Cardiac muscle cell (in vitro differentiated cells and primary cell): ENCODE measurements at regions not wholly inside any gene's neighbourhood (a gene's known extent, or its start where the extent isn't known, plus 50 kb on each side); places are given as distances from the start of the nearest gene placed in this dataset.

Source experiments
- DNase-seq, 2 donors: peaks; one replicate each; pipeline versions ENCODE4 v3.0.0 to v3.0.0-alpha.2; 2010 to 2017; ENCODE audit warnings: low read depth in 1 of 2, low spot score in 1 of 2
- H3K27ac ChIP-seq: fragments of 200-600 bp; sonication (generic); 2 replicates; pipeline ENCODE4 v1.5.1; 2016
- H3K27me3 ChIP-seq: fragments of 200-600 bp; sonication (generic); 2 replicates; pipeline ENCODE4 v1.6.0; 2016; ENCODE audit warnings: control low read depth
- H3K36me3 ChIP-seq: fragments of 200-600 bp; sonication (generic); 2 replicates; pipeline ENCODE4 v1.5.1; 2016; ENCODE audit warnings: control low read depth
- H3K4me1 ChIP-seq: fragments of 200-600 bp; sonication (generic); 2 replicates; pipeline ENCODE4 v1.8.1; 2017; ENCODE audit warnings: low read depth, mild to moderate bottlenecking, mixed run types
- H3K4me3 ChIP-seq: fragments of 200-600 bp; sonication (generic); 2 replicates; pipeline ENCODE4 v1.5.1; 2016; ENCODE audit warnings: mild to moderate bottlenecking
- H3K9me3 ChIP-seq: fragments of 200-600 bp; sonication (generic); 2 replicates; pipeline ENCODE4 v1.5.1; 2017; ENCODE audit warnings: low read depth, mild to moderate bottlenecking, control low read depth
- CTCF ChIP-seq: IDR thresholded peaks from 2 replicates; pipeline ENCODE4 v1.5.1; 2012; ENCODE audit warnings: low read depth, mild to moderate bottlenecking, low read length

GRCh38 chr4:151866592-151866918 lies 105.7 kb upstream of the GATB start:
- H3K4me3 ChIP-seq: no peak overlapping the region
- no peak overlapping the region for H3K27ac ChIP-seq
- no peaks in the 10 kb centered on the region for H3K27me3 ChIP-seq
- no peaks in the 10 kb centered on the region for H3K4me1 ChIP-seq
- DNase-seq: peak in 1 of 2 donors; percentile 33
- H3K9me3 ChIP-seq: no peaks in the 10 kb centered on the region
- no peak for TF ChIP-seq CTCF
- no peaks in the 10 kb centered on the region for H3K36me3 ChIP-seq

- H3K9me3 ChIP-seq: no peaks in the 10 kb centered on the region
- H3K4me1 ChIP-seq: no peaks in the 10 kb centered on the region
- no peaks in the 10 kb centered on the region for H3K27me3 ChIP-seq
- H3K36me3 ChIP-seq: no peaks in the 10 kb centered on the region
- H3K4me3 ChIP-seq: no peak overlapping the region
- TF ChIP-seq CTCF: no peak
- no peak for DNase-seq
- no peak overlapping the region for H3K27ac ChIP-seq
Observed at GRCh38 chr4:151865744-151866591, 105.2 kb upstream of the GATB start.

GRCh38 chr4:151865312-151865711 lies 104.5 kb upstream of the GATB start:
- Histone ChIP-seq H3K4me1 (no peaks in the 10 kb centered on the region), H3K27me3 (no peaks in the 10 kb centered on the region), H3K36me3 (no peaks in the 10 kb centered on the region), H3K27ac (no peak overlapping the region), H3K9me3 (no peaks in the 10 kb centered on the region), H3K4me3 (no peak overlapping the region)
- no peak for DNase-seq
- TF ChIP-seq CTCF: no peak

GRCh38 chr4:151864068-151864467 lies 103.3 kb upstream of the GATB start:
- no peaks in the 10 kb centered on the region for H3K4me1 ChIP-seq
- no peaks in the 10 kb centered on the region for H3K36me3 ChIP-seq
- H3K27ac ChIP-seq: no peak overlapping the region
- H3K4me3 ChIP-seq: no peak overlapping the region
- no peaks in the 10 kb centered on the region for H3K9me3 ChIP-seq
- no peak for DNase-seq
- no peak for TF ChIP-seq CTCF
- H3K27me3 ChIP-seq: no peaks in the 10 kb centered on the region

GRCh38 chr4:151862766-151863165 lies 102.0 kb upstream of the GATB start:
- no peaks in the 10 kb centered on the region for H3K27me3 ChIP-seq
- no peaks in the 10 kb centered on the region for H3K9me3 ChIP-seq
- H3K4me1 ChIP-seq: no peaks in the 10 kb centered on the region
- no peak overlapping the region for H3K27ac ChIP-seq
- no peak overlapping the region for H3K4me3 ChIP-seq
- TF ChIP-seq CTCF: no peak
- DNase-seq: no peak
- no peaks in the 10 kb centered on the region for H3K36me3 ChIP-seq
